Panc1 (cell line): ENCODE measurements at regions not wholly inside any gene's neighbourhood (a gene's known extent, or its start where the extent isn't known, plus 50 kb on each side); places are given as distances from the start of the nearest gene placed in this dataset.

Experiments
- ATAC-seq: fragments of 200-7000 bp; cut with Tn5 transposase; 2 replicates; pipeline ENCODE4 v1.9.1; 2020; ENCODE audit warnings: mild to moderate bottlenecking, moderate library complexity
- BruUV-seq: library from RNA; stranded (reverse); fragments of 400-500 nt; replicated peaks from 2 replicates; lab custom pipeline; 2021; lab: Mats Ljungman, UMichigan
- CTCF ChIA-PET: fragments of 300-600 bp; sonication (Branson Sonifier 250); formaldehyde crosslinking; loops from one replicate; lab custom pipeline; 2022; ENCODE audit warnings: antibody characterized with exemption; lab: Charles Lee
- POLR2A ChIA-PET: fragments of 300-600 bp; sonication (Branson Sonifier 250); formaldehyde crosslinking; loops from one replicate; lab custom pipeline; 2022; ENCODE audit warnings: antibody characterized with exemption; lab: Charles Lee
- DNase-seq: peaks from one replicate; pipeline ENCODE4 v3.0.0-alpha.2; 2010; ENCODE audit warnings: low read depth, low spot score
- H3K27ac ChIP-seq: 2 replicates; pipeline ENCODE4 v1.5.1; 2011; ENCODE audit warnings: mild to moderate bottlenecking, low read length, inconsistent platforms
- H3K27me3 ChIP-seq: fragments of 200-500 bp; sonication (Bioruptor generic); 2 replicates; pipeline ENCODE4 v1.6.0; 2014; ENCODE audit warnings: low read length, inconsistent platforms; ENCODE audit not compliant: control insufficient read depth, insufficient read depth
- H3K36me3 ChIP-seq: fragments of 200-500 bp; sonication (Bioruptor generic); 2 replicates; pipeline ENCODE4 v1.5.1; 2014; ENCODE audit warnings: inconsistent platforms, mild to moderate bottlenecking, low read length, moderate library complexity; ENCODE audit not compliant: control insufficient read depth, insufficient read depth
- H3K4me1 ChIP-seq: 2 replicates; pipeline ENCODE4 v1.5.1; 2011; ENCODE audit warnings: inconsistent platforms, mild to moderate bottlenecking, low read length, moderate library complexity; ENCODE audit not compliant: control insufficient read depth, insufficient read depth
- H3K4me3 ChIP-seq, 2 experiments: 2 replicates each; pipeline ENCODE4 v1.5.1; 2011 to 2012; ENCODE audit warnings: low read depth in 2 of 2, low read length in 2 of 2, mild to moderate bottlenecking in 2 of 2, inconsistent platforms in 1 of 2, moderate library complexity in 1 of 2
- H3K9me3 ChIP-seq: fragments of 200-500 bp; sonication (Bioruptor generic); 2 replicates; pipeline ENCODE4 v1.5.1; 2014; ENCODE audit warnings: low read depth, mild to moderate bottlenecking, inconsistent platforms, low read length, moderate library complexity; ENCODE audit not compliant: control insufficient read depth, insufficient read depth
- CTCF ChIP-seq: fragments of 450-650 bp; IDR thresholded peaks from 2 replicates; pipeline ENCODE4 v1.5.1; 2017; ENCODE audit warnings: mild to moderate bottlenecking
- POLR2AphosphoS5 ChIP-seq: IDR thresholded peaks from 2 replicates; pipeline ENCODE4 v1.6.1; 2012; ENCODE audit warnings: mild to moderate bottlenecking, low read depth, low read length, moderate library complexity
- REST ChIP-seq, 2 experiments: IDR thresholded peaks; 2 replicates each; pipeline ENCODE4 v1.6.1; 2011 to 2012; ENCODE audit warnings: low read depth in 2 of 2, control low read depth in 1 of 2, low read length in 1 of 2, mild to moderate bottlenecking in 1 of 2, moderate library complexity in 1 of 2; ENCODE audit not compliant: insufficient read depth in 1 of 2
- SIN3A ChIP-seq: IDR thresholded peaks from 2 replicates; pipeline ENCODE4 v1.6.1; 2012; ENCODE audit warnings: low read depth, mild to moderate bottlenecking, low read length, moderate library complexity, borderline replicate concordance; ENCODE audit not compliant: insufficient read depth
- TCF7L2 ChIP-seq: IDR thresholded peaks from 2 replicates; pipeline ENCODE4 v1.6.1; 2011; ENCODE audit warnings: mild to moderate bottlenecking, low read depth, low read length, inconsistent platforms
- in situ Hi-C: cut with HindIII; loops from 2 replicates; pipeline ENCODE4 v1.10.0; 2016; ENCODE audit warnings: low sequenced_read_pairs, low pct_unique_long_range_greater_than_20kb
- intact Hi-C: fragments of 100-400 bp; cut with micrococcal nuclease; formaldehyde crosslinking; loops from one replicate; pipeline ENCODE4 v1.10.0; 2022; ENCODE audit not compliant: unreplicated experiment

- no TSS peak for BruUV-seq
- Histone ChIP-seq H3K27me3 (no peaks in the 10 kb centered on the region), H3K36me3 (no peaks in the 10 kb centered on the region), H3K27ac (no peak overlapping the region), H3K4me1 (no peaks in the 10 kb centered on the region), H3K9me3 (no peaks in the 10 kb centered on the region), H3K4me3 (no peak overlapping the region)
- DNase-seq (no peak), ATAC-seq (no peak)
- CTCF ChIA-PET: no interaction called here
- in situ Hi-C loops (no loop called here), intact Hi-C loops (no loop called here)
- POLR2A ChIA-PET: no interaction called here
- TF ChIP-seq SIN3A (no peak), REST (IDR thresholded peaks at IDR 0.05; ENCODE audit: insufficient read depth in 1 of 2, low read depth in 2 of 2, low read length in 1 of 2) (no peak), POLR2AphosphoS5 (no peak), CTCF (no peak), TCF7L2 (no peak)
Observed at GRCh38 chr2:16194931-16195680, 254.8 kb downstream of the MYCN start.

- Histone ChIP-seq H3K9me3 (no peaks in the 10 kb centered on the region), H3K27me3 (no peaks in the 10 kb centered on the region), H3K27ac (no peak overlapping the region), H3K4me3 (no peak overlapping the region), H3K36me3 (no peaks in the 10 kb centered on the region), H3K4me1 (no peaks in the 10 kb centered on the region)
- no TSS peak for BruUV-seq
- DNase-seq: no peak
- ChIA-PET POLR2A (no interaction called here), CTCF (no interaction called here)
- intact Hi-C loops: no loop called here
- in situ Hi-C loops: no loop called here
- no peak for ATAC-seq
- no peak for TF ChIP-seq CTCF
- TF ChIP-seq TCF7L2: no peak
Observed at GRCh38 chr2:16194530-16194929, 254.2 kb downstream of the MYCN start.
